NOMO-1 treated with DMSO at 0.1 percent for 48 hours (cell line): ENCODE measurements at regions not wholly inside any gene's neighbourhood (a gene's known extent, or its start where the extent isn't known, plus 50 kb on each side); places are given as distances from the start of the nearest gene placed in this dataset.

Source experiments
- DNase-seq: peaks from one replicate; lab custom pipeline; 2025; ENCODE audit not compliant: unreplicated experiment; lab: John Stamatoyannopoulos, UW

DNA sequence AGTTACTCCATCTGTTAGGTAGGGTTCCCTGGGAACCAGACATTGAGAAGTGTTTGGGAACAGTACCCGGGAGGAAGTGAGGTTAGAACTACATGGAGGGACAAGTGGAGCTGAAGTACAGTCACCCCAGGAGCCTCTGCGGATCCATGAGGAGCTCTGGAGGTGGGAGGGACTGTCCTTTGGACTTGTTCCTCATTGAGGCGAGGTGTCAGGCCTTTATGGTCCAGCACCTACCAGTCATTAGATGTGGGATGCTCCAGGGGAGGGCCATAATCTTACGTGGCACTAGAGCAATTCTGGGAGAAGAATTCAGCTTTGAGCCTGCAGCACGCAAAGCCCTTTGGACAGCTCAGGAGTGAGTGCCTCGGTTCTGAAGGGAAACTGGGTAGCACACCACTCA is 142.8 kb downstream of the DACT1 start:
- no peak for DNase-seq

DNA sequence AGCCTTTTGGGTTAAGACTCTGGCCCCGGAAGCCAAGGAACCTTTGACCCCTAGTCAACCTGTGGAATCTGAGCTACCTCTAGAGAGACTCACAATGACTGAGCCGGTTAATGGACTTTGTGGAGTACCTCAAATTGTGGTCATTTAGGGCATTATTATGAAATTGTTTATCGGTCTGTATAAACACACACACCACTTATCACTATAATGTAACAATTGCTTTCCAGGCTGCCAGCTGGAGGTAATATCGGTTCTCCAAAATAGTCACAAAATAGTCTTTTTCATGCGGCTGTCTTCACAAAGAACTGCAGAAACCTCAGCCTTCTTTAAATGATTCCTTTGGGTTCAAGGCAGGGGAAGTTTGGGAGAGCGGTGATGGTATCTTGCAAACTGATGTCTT is 144.2 kb downstream of the DACT1 start:
- DNase-seq = no peak

DNA sequence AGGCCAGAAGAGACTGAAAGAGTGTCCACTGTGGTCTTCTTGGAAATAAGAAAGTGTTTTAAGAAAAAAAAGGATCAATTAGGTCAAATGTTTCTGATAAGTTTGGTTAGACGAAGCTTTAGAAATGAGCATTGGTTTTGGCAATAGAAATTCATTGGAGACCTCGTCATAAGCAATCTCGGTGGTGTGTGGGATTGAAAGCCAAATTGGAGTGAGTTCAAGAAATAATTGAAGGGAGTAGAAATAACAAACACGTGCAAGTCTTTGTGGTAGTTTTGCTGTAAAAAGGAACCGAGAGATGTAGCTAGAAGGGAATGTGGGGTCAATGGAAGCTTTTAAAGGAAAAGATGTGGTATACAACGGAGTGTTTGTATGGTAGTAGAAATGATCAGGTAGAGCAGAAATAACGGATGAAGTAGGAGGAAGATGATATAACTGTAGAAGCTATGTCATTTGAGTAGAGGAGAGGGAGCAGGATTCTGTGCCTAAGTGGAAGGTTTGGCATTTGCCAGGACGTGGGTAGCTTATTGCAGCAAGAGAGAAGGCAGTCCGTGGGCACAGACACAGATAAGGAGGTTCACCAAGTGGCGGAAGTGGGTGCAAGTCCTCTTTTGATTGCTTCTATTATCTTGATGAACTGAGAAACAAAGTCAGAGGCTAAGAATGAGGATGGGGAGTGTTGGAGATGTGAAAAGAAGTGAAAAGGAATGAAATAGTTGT is 146.2 kb downstream of the DACT1 start:
- no peak for DNase-seq

- no peak for DNase-seq
Measured at GRCh38 chr14:58784931-58785330, 147.2 kb downstream of the DACT1 start.

- no peak for DNase-seq
Measured at GRCh38 chr14:58785701-58786100, 147.9 kb downstream of the DACT1 start.

GRCh38 chr14:58787592-58787991 is 149.8 kb downstream of the DACT1 start:
- DNase-seq = no peak

GRCh38 chr14:58788655-58789503 is 151.1 kb downstream of the DACT1 start:
- DNase-seq = peak; percentile 2

DNA sequence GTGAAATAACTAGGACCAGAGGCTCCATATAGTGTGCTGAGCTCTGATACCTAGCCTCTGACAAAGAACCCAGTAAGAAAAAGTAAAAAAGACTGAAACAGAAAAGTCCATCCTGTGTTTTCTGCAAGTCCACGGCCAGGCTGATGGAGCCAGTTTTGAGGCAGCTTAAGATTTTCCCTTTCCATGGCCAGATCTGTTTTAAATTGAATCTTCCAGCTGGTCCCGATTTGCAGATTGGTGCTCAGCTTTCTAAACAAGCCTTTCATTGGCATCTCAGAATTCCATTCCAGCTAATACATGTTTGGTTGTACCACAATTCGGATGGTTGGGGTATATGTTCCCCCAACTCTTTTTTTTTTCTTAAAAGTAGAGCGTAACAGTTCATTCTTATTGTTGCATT is 152.0 kb downstream of the DACT1 start:
- DNase-seq = no peak

DNA sequence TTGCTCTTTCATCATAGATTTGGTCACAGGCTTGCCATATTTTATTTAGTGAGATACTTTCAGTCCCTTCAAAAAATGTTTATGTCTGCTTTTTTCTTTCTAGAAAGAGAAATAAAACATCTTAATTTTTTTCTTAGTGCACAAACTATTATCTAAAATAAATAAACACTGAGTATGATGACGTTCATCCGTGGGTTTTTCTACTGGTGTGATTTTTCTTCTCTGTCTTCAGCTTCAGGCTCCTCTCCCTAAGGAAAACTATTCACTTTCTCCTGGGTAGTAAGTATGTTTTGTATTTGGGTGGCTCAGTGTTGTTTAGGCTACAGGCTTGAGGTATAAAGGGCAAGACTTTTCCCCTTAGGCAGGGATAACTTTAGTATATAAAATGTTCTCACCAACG is 154.7 kb downstream of the DACT1 start:
- DNase-seq = no peak

GRCh38 chr14:58793131-58793740 is 155.5 kb downstream of the DACT1 start:
- DNase-seq = no peak

DNA sequence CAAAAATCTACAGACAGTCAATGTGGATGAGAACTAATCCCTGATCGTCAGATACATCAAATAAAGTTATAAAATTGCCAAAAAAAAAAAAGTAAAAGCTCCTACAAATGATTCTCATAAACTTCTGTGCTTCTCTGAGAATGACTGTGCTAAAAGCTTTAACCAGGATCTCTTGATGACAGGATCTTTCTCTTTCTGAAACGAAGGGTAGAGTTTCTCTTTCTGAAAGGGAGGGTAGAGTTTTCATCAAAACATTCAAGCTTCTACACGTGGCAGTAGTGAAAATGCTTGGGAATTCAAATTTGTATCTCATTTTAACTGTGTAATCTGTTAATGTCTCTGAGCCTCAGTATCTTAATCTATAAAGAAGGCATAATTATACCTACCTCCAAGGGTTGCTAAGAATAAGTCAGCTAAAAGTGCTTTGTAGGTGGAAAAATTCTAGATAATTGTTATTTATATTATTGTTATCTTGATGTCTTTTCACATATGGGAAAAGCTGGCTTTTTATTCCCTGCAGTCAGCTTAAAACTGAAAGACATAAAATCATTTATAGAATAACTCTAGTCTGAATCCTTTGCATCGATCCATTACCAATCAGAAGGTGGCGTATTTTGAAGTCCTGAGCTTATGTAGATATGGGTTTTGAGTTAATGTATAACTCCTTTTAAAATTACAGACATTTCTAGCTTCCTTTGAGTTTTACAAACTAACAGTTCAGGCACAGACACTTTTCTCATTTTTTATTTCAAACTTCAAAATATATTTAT is 157.4 kb downstream of the DACT1 start:
- DNase-seq = no peak

DNA sequence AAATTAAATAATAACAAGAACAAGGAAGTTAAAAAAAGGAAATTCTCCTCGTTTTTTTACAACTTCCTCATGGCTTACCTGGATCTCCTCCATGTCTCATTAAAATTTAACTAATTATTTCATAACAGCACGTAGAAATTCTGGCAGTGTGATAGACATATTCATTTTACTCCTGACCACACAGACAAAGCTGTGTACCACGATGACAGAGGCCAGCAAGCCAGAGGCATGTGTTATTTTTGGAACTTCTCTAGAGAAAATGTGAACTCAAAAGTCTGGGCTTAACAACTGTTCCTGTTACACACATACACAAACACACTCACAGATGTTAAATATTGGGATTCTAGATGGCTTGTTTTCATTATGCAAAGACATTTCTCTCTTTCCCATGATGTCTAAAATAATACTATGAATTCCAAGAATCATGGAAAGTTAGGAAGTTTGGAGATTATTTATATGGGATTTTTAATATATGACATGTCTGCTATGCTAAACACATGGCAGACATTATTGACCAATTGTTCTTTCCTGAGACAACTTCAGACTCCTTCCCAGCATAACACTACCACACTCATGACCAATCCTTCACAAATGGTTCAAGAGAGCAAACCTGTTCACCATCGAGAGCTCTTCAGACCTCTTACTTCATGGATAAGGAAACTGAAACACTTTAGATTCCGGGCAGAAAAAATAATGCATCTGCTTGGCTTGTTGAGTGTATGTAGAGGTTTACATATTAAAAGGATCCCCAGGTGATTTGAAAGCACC is 158.7 kb downstream of the DACT1 start:
- DNase-seq = peak; percentile 5

- DNase-seq = peak; percentile 5
Measured at GRCh38 chr14:58797010-58797429, 159.3 kb downstream of the DACT1 start.

GRCh38 chr14:58798173-58798572 is 160.4 kb downstream of the DACT1 start:
- no peak for DNase-seq

DNA sequence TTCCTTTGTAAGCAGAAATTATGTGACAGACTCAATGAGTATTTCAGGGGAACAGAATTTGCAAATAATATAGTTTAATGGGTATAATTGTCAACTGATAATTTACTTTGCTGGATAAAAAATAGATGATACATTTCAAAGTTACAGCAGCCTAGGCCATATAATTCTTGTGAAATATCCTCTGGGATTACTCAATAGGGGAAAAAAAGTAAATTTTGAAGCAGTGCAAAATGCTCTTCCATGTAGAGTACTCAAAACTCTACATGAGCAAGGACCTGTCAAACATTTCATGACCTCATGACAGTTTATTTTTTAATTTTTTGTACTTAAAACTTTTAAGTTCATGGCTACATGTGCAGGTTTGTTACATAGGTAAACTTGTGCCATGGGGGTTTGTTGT is 163.3 kb downstream of the DACT1 start:
- peak; percentile 8 for DNase-seq

GRCh38 chr14:58805057-58805456 is 167.3 kb downstream of the DACT1 start:
- no peak for DNase-seq

GRCh38 chr14:58805605-58806409 is 168.0 kb downstream of the DACT1 start:
- DNase-seq = no peak

- no peak for DNase-seq
Measured at GRCh38 chr14:58807191-58807590, 169.4 kb downstream of the DACT1 start.

DNA sequence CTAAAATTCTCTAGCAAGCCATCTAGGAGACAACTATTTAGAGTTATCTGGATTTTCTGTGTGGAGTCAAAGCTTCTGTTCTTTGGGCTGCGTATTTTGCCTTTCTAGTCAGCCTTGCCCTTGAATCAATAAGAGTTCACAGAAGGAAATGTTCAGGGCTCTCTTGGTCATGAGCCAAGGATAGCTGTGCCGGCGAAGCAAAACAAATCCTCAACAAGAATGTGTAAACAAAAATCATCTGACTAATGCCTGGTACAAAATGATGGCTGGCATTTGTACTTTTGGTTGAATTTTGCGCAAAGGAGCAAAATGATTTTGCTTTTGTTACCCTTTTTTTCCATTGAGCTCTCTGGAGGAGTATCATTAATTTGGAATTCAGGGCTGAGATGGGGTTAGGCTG is 171.1 kb downstream of the DACT1 start:
- DNase-seq = no peak

DNA sequence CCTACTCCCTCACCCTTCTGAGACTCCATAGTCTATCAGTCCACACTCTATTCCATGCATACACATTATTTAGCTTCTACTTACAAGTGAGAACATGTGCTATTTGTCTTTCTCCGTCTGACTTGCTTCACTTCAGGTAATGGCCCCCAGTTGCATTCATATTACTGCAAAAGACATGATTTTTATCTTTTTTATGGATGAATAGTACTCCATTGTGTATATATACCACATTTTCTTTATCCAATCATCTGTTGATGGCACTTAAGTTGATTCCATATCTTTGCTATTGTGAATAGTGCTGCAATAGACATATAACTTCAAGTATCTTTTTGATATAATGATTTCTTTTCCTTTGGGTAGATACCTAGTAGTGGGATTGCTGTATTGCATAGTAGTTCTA is 171.8 kb downstream of the DACT1 start:
- no peak for DNase-seq
